Panc1 (cell line): ENCODE measurements at regions not wholly inside any gene's neighbourhood (a gene's known extent, or its start where the extent isn't known, plus 50 kb on each side); places are given as distances from the start of the nearest gene placed in this dataset.

Source experiments
- ATAC-seq: fragments of 200-7000 bp; cut with Tn5 transposase; 2 replicates; pipeline ENCODE4 v1.9.1; 2020; ENCODE audit warnings: mild to moderate bottlenecking, moderate library complexity
- BruUV-seq: library from RNA; stranded (reverse); fragments of 400-500 nt; replicated peaks from 2 replicates; lab custom pipeline; 2021; lab: Mats Ljungman, UMichigan
- CTCF ChIA-PET: fragments of 300-600 bp; sonication (Branson Sonifier 250); formaldehyde crosslinking; loops from one replicate; lab custom pipeline; 2022; ENCODE audit warnings: antibody characterized with exemption; lab: Charles Lee
- POLR2A ChIA-PET: fragments of 300-600 bp; sonication (Branson Sonifier 250); formaldehyde crosslinking; loops from one replicate; lab custom pipeline; 2022; ENCODE audit warnings: antibody characterized with exemption; lab: Charles Lee
- DNase-seq: peaks from one replicate; pipeline ENCODE4 v3.0.0-alpha.2; 2010; ENCODE audit warnings: low read depth, low spot score
- H3K27ac ChIP-seq: 2 replicates; pipeline ENCODE4 v1.5.1; 2011; ENCODE audit warnings: mild to moderate bottlenecking, low read length, inconsistent platforms
- H3K27me3 ChIP-seq: fragments of 200-500 bp; sonication (Bioruptor generic); 2 replicates; pipeline ENCODE4 v1.6.0; 2014; ENCODE audit warnings: low read length, inconsistent platforms; ENCODE audit not compliant: control insufficient read depth, insufficient read depth
- H3K36me3 ChIP-seq: fragments of 200-500 bp; sonication (Bioruptor generic); 2 replicates; pipeline ENCODE4 v1.5.1; 2014; ENCODE audit warnings: inconsistent platforms, mild to moderate bottlenecking, low read length, moderate library complexity; ENCODE audit not compliant: control insufficient read depth, insufficient read depth
- H3K4me1 ChIP-seq: 2 replicates; pipeline ENCODE4 v1.5.1; 2011; ENCODE audit warnings: inconsistent platforms, mild to moderate bottlenecking, low read length, moderate library complexity; ENCODE audit not compliant: control insufficient read depth, insufficient read depth
- H3K4me3 ChIP-seq, 2 experiments: 2 replicates each; pipeline ENCODE4 v1.5.1; 2011 to 2012; ENCODE audit warnings: low read depth in 2 of 2, low read length in 2 of 2, mild to moderate bottlenecking in 2 of 2, inconsistent platforms in 1 of 2, moderate library complexity in 1 of 2
- H3K9me3 ChIP-seq: fragments of 200-500 bp; sonication (Bioruptor generic); 2 replicates; pipeline ENCODE4 v1.5.1; 2014; ENCODE audit warnings: low read depth, mild to moderate bottlenecking, inconsistent platforms, low read length, moderate library complexity; ENCODE audit not compliant: control insufficient read depth, insufficient read depth
- CTCF ChIP-seq: fragments of 450-650 bp; IDR thresholded peaks from 2 replicates; pipeline ENCODE4 v1.5.1; 2017; ENCODE audit warnings: mild to moderate bottlenecking
- POLR2AphosphoS5 ChIP-seq: IDR thresholded peaks from 2 replicates; pipeline ENCODE4 v1.6.1; 2012; ENCODE audit warnings: mild to moderate bottlenecking, low read depth, low read length, moderate library complexity
- REST ChIP-seq, 2 experiments: IDR thresholded peaks; 2 replicates each; pipeline ENCODE4 v1.6.1; 2011 to 2012; ENCODE audit warnings: low read depth in 2 of 2, control low read depth in 1 of 2, low read length in 1 of 2, mild to moderate bottlenecking in 1 of 2, moderate library complexity in 1 of 2; ENCODE audit not compliant: insufficient read depth in 1 of 2
- SIN3A ChIP-seq: IDR thresholded peaks from 2 replicates; pipeline ENCODE4 v1.6.1; 2012; ENCODE audit warnings: low read depth, mild to moderate bottlenecking, low read length, moderate library complexity, borderline replicate concordance; ENCODE audit not compliant: insufficient read depth
- TCF7L2 ChIP-seq: IDR thresholded peaks from 2 replicates; pipeline ENCODE4 v1.6.1; 2011; ENCODE audit warnings: mild to moderate bottlenecking, low read depth, low read length, inconsistent platforms
- in situ Hi-C: cut with HindIII; loops from 2 replicates; pipeline ENCODE4 v1.10.0; 2016; ENCODE audit warnings: low sequenced_read_pairs, low pct_unique_long_range_greater_than_20kb
- intact Hi-C: fragments of 100-400 bp; cut with micrococcal nuclease; formaldehyde crosslinking; loops from one replicate; pipeline ENCODE4 v1.10.0; 2022; ENCODE audit not compliant: unreplicated experiment

GRCh38 chrX:20980426-20980825, 393.8 kb upstream of the CNKSR2 start:
- BruUV-seq = no TSS peak
- Histone ChIP-seq H3K9me3 (no peaks in the 10 kb centered on the region), H3K4me3 (no peak overlapping the region), H3K27me3 (no peaks in the 10 kb centered on the region), H3K36me3 (no peaks in the 10 kb centered on the region), H3K4me1 (no peaks in the 10 kb centered on the region), H3K27ac (no peak overlapping the region)
- CTCF ChIA-PET = no interaction called here
- POLR2A ChIA-PET = no interaction called here
- in situ Hi-C loops = no loop called here
- no peak for TF ChIP-seq POLR2AphosphoS5
- TF ChIP-seq TCF7L2 = no peak
- no peak for TF ChIP-seq SIN3A
- TF ChIP-seq CTCF = no peak
- no peak for TF ChIP-seq REST (IDR thresholded peaks at IDR 0.05; ENCODE audit: insufficient read depth in 1 of 2, low read depth in 2 of 2, low read length in 1 of 2)
- no peak for ATAC-seq
- DNase-seq = no peak
- intact Hi-C loops = no loop called here

- no peak for TF ChIP-seq REST (IDR thresholded peaks at IDR 0.05; ENCODE audit: insufficient read depth in 1 of 2, low read depth in 2 of 2, low read length in 1 of 2)
- TF ChIP-seq TCF7L2 = no peak
- no peak for TF ChIP-seq CTCF
- no peak for TF ChIP-seq SIN3A
- no peak for TF ChIP-seq POLR2AphosphoS5
- Histone ChIP-seq H3K27me3 (no peaks in the 10 kb centered on the region), H3K4me3 (no peak overlapping the region), H3K9me3 (no peaks in the 10 kb centered on the region), H3K36me3 (no peaks in the 10 kb centered on the region), H3K27ac (no peak overlapping the region), H3K4me1 (no peaks in the 10 kb centered on the region)
- in situ Hi-C loops (no loop called here), intact Hi-C loops (no loop called here)
- ChIA-PET CTCF (no interaction called here), POLR2A (no interaction called here)
- DNase-seq (no peak), ATAC-seq (no peak)
- no TSS peak for BruUV-seq
Observed at GRCh38 chrX:20974326-20974725, 399.9 kb upstream of the CNKSR2 start.
